Neural progenitor cell (in vitro differentiated cells): ENCODE measurements at regions not wholly inside any gene's neighbourhood (a gene's known extent, or its start where the extent isn't known, plus 50 kb on each side); places are given as distances from the start of the nearest gene placed in this dataset.

Experiments
- DNase-seq: peaks from one replicate; pipeline ENCODE4 v3.0.0-alpha.2; 2016; ENCODE audit warnings: low spot score
- H2AFZ ChIP-seq: fragments of 200-600 bp; sonication (generic); replicated peaks from 2 replicates; pipeline ENCODE4 v1.6.1; 2016; ENCODE audit warnings: antibody characterized with exemption
- H3F3A ChIP-seq: fragments of 200-600 bp; sonication (generic); 2 replicates; pipeline ENCODE4 v1.6.1; 2016; ENCODE audit warnings: antibody characterized with exemption, low read depth
- H3K27ac ChIP-seq: fragments of 200-600 bp; sonication (generic); 2 replicates; pipeline ENCODE4 v1.5.1; 2016; ENCODE audit warnings: mild to moderate bottlenecking
- H3K27me3 ChIP-seq: fragments of 200-600 bp; sonication (generic); 2 replicates; pipeline ENCODE4 v1.6.1; 2016; ENCODE audit warnings: mild to moderate bottlenecking, moderate library complexity
- H3K36me3 ChIP-seq: fragments of 200-600 bp; sonication (generic); 2 replicates; pipeline ENCODE4 v1.5.1; 2016
- H3K4me1 ChIP-seq: fragments of 200-600 bp; sonication (generic); 2 replicates; pipeline ENCODE4 v1.6.1; 2016; ENCODE audit warnings: mixed run types
- H3K4me2 ChIP-seq: fragments of 200-600 bp; sonication (generic); 2 replicates; pipeline ENCODE4 v1.6.1; 2016
- H3K4me3 ChIP-seq: fragments of 200-600 bp; sonication (generic); 2 replicates; pipeline ENCODE4 v1.5.1; 2016
- H3K79me2 ChIP-seq: fragments of 200-600 bp; sonication (generic); 2 replicates; pipeline ENCODE4 v1.6.1; 2016; ENCODE audit warnings: low read depth
- H3K9ac ChIP-seq: fragments of 200-600 bp; sonication (generic); 2 replicates; pipeline ENCODE4 v1.6.1; 2016
- H3K9me3 ChIP-seq: fragments of 200-600 bp; sonication (generic); 2 replicates; pipeline ENCODE4 v1.5.1; 2016; ENCODE audit warnings: low read depth
- H4K20me1 ChIP-seq: fragments of 200-600 bp; sonication (generic); 2 replicates; pipeline ENCODE4 v1.6.1; 2016; ENCODE audit warnings: low read depth
- H3K27ac Mint-ChIP-seq: 3 replicates; pipeline ENCODE4 v1.8.0; 2021; ENCODE audit warnings: mixed read lengths
- H3K27me3 Mint-ChIP-seq: 2 replicates; pipeline ENCODE4 v1.8.0; 2022; ENCODE audit warnings: low read depth, mild to moderate bottlenecking, inconsistent platforms, moderate library complexity, mixed read lengths; ENCODE audit not compliant: insufficient read depth
- H3K36me3 Mint-ChIP-seq: 3 replicates; pipeline ENCODE4 v1.8.0; 2021; ENCODE audit warnings: mixed read lengths
- H3K4me1 Mint-ChIP-seq: 3 replicates; pipeline ENCODE4 v1.8.0; 2021; ENCODE audit warnings: mixed read lengths
- H3K4me3 Mint-ChIP-seq: 3 replicates; pipeline ENCODE4 v1.8.0; 2021; ENCODE audit warnings: mild to moderate bottlenecking, moderate library complexity, mixed read lengths
- H3K9me3 Mint-ChIP-seq: 3 replicates; pipeline ENCODE4 v1.8.0; 2020; ENCODE audit warnings: mixed read lengths
- EZH2 ChIP-seq: fragments of 200-600 bp; sonication (generic); IDR thresholded peaks from 2 replicates; pipeline ENCODE4 v1.6.1; 2017; ENCODE audit warnings: antibody characterized with exemption, mild to moderate bottlenecking, moderate library complexity
- EZH2phosphoT487 ChIP-seq: fragments of 200-600 bp; sonication (generic); IDR thresholded peaks from 2 replicates; pipeline ENCODE4 v1.6.1; 2017; ENCODE audit warnings: antibody characterized with exemption
- TF ChIP-seq, protein P1 (sequence below): fragments of 200-600 bp; sonication (generic); IDR thresholded peaks from 2 replicates; pipeline ENCODE4 v1.5.1; 2017; ENCODE audit warnings: antibody characterized with exemption, mild to moderate bottlenecking

DNA sequence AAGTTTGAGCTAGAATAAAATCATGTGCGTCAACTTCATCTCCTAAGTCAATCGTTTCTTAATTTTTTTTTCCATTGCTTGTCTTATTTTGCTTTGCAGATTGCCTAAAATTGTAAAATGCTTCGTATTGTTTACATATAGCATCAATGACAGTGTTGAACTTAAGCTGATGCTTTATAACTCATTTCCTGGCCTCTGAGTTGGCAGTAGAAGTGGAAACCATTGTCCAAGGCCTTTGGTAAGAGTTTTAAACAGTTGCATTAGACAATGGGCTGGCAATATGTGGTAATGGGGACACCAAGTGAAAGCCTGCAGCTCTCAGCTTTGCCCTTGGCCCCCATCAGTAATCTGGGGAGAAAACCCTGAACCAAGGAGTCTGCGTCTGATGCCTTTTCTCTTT, 154.8 kb upstream of the GAS1 start:
- Mint-ChIP-seq H3K36me3 (no peaks in the 10 kb centered on the region), H3K9me3 (peaks cover 5% of the 10 kb centered on the region), H3K27ac (no peak overlapping the region), H3K4me3 (no peak overlapping the region), H3K4me1 (peaks cover 7% of the 10 kb centered on the region), H3K27me3 (no peaks in the 10 kb centered on the region)
- Histone ChIP-seq H2AFZ (no peak overlapping the region), H3K36me3 (no peaks in the 10 kb centered on the region), H3K4me3 (no peak overlapping the region), H3K4me2 (no peak overlapping the region), H3K4me1 (peaks cover 7% of the 10 kb centered on the region), H4K20me1 (no peaks in the 10 kb centered on the region), H3F3A (no peaks in the 10 kb centered on the region), H3K79me2 (no peaks in the 10 kb centered on the region), H3K27ac (no peak overlapping the region), H3K9me3 (no peaks in the 10 kb centered on the region), H3K27me3 (no peaks in the 10 kb centered on the region), H3K9ac (no peak overlapping the region)
- TF ChIP-seq EZH2, result no peak
- TF ChIP-seq, protein P1, sequence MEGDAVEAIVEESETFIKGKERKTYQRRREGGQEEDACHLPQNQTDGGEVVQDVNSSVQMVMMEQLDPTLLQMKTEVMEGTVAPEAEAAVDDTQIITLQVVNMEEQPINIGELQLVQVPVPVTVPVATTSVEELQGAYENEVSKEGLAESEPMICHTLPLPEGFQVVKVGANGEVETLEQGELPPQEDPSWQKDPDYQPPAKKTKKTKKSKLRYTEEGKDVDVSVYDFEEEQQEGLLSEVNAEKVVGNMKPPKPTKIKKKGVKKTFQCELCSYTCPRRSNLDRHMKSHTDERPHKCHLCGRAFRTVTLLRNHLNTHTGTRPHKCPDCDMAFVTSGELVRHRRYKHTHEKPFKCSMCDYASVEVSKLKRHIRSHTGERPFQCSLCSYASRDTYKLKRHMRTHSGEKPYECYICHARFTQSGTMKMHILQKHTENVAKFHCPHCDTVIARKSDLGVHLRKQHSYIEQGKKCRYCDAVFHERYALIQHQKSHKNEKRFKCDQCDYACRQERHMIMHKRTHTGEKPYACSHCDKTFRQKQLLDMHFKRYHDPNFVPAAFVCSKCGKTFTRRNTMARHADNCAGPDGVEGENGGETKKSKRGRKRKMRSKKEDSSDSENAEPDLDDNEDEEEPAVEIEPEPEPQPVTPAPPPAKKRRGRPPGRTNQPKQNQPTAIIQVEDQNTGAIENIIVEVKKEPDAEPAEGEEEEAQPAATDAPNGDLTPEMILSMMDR, result no peak
- no peak for TF ChIP-seq EZH2phosphoT487
- no peak for DNase-seq

DNA sequence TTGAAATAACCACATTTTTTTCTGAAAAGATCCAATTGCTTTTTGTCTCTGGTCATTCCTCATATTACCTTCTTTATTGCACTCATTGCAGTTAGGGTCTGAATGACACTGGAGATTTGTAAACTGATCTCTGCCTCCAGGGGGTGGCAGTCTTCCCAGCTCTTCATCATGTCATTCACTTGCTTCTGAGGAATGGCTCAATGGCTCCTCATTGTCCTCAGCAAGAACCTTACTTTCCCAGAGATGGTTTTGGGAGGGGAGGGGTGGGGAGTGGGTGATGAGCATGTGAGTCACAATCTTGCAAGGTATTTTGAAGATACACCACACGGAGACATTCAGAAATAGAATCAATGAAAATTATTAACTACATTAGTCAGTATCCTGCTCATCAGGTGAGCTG, 159.8 kb upstream of the GAS1 start:
- no peak overlapping the region for H3K9ac ChIP-seq
- H3K36me3 ChIP-seq, result no peaks in the 10 kb centered on the region
- H4K20me1 ChIP-seq, result no peaks in the 10 kb centered on the region
- no peak for TF ChIP-seq EZH2
- TF ChIP-seq, protein P1, result peak; percentile 41
- peak; percentile 53 for DNase-seq
- H3K4me2 ChIP-seq, result no peak overlapping the region
- H2AFZ ChIP-seq, result no peak overlapping the region
- H3K36me3 Mint-ChIP-seq, result no peaks in the 10 kb centered on the region
- H3K27me3 ChIP-seq, result no peaks in the 10 kb centered on the region
- H3K4me3 Mint-ChIP-seq, result no peak overlapping the region
- no peaks in the 10 kb centered on the region for H3K79me2 ChIP-seq
- H3K27ac Mint-ChIP-seq, result no peak overlapping the region
- no peaks in the 10 kb centered on the region for H3K27me3 Mint-ChIP-seq
- peaks cover 12% of the 10 kb centered on the region for H3K4me1 Mint-ChIP-seq
- H3K27ac ChIP-seq, result no peak overlapping the region
- H3K4me1 ChIP-seq, result peaks cover 12% of the 10 kb centered on the region
- peaks cover 9% of the 10 kb centered on the region for H3K9me3 Mint-ChIP-seq
- H3K9me3 ChIP-seq, result no peaks in the 10 kb centered on the region
- H3K4me3 ChIP-seq, result no peak overlapping the region
- H3F3A ChIP-seq, result no peaks in the 10 kb centered on the region

DNA sequence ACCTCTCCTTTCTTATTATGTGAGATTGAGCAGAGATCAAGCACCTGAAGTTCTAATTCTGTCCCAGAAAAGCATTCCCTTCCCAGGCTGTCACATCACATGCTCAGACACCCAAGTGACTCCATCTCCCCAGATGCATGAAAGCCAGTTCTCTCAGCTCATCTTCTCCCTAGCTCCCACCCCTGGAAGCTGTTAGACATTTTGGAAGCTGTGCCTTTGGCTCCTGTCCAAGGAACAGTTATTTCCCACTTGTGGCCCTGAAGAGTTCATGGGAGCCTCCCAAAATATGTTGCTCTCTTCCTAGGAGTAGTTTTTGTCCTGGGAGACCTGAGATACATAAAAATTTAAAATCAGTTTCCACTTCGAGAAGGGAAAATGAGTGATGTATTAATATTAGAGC, 161.4 kb upstream of the GAS1 start:
- Mint-ChIP-seq H3K36me3 (no peaks in the 10 kb centered on the region), H3K27ac (no peak overlapping the region), H3K4me1 (peaks cover 12% of the 10 kb centered on the region), H3K4me3 (no peak overlapping the region), H3K27me3 (no peaks in the 10 kb centered on the region), H3K9me3 (peaks cover 4% of the 10 kb centered on the region)
- H3K27ac ChIP-seq, result no peak overlapping the region
- no peak for TF ChIP-seq EZH2phosphoT487
- TF ChIP-seq, protein P1, result no peak
- TF ChIP-seq EZH2, result no peak
- no peaks in the 10 kb centered on the region for H4K20me1 ChIP-seq
- no peak for DNase-seq
- H3K4me1 ChIP-seq, result peaks cover 12% of the 10 kb centered on the region
- H3K36me3 ChIP-seq, result no peaks in the 10 kb centered on the region
- no peak overlapping the region for H3K4me2 ChIP-seq
- no peaks in the 10 kb centered on the region for H3K79me2 ChIP-seq
- H3K27me3 ChIP-seq, result no peaks in the 10 kb centered on the region
- no peak overlapping the region for H3K4me3 ChIP-seq
- no peak overlapping the region for H3K9ac ChIP-seq
- no peaks in the 10 kb centered on the region for H3F3A ChIP-seq
- H3K9me3 ChIP-seq, result no peaks in the 10 kb centered on the region
- no peak overlapping the region for H2AFZ ChIP-seq

DNA sequence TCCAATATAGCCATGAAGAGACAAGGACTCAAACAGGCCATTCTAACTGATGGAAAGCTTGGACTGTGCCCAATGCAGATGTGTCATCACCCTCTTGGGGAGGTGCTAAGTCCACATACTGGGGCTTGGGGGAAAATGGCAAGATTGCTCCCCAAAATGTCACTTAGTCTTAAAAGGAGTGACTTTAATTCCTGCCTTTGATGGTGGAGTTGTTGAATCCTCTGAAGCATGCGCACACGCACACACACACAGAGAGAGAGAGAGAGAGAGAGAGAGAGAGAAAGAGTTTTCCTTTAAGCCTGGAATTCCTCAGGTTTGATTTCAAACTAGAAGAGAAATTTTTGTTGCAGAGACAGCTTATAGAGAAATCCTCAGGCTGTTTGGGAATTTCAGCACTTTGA, 161.9 kb upstream of the GAS1 start:
- H3F3A ChIP-seq, result no peaks in the 10 kb centered on the region
- no peak overlapping the region for H3K4me2 ChIP-seq
- Mint-ChIP-seq H3K27me3 (peaks cover 2% of the 10 kb centered on the region), H3K36me3 (no peaks in the 10 kb centered on the region), H3K4me3 (no peak overlapping the region), H3K4me1 (peaks cover 12% of the 10 kb centered on the region), H3K9me3 (peaks cover 4% of the 10 kb centered on the region), H3K27ac (no peak overlapping the region)
- DNase-seq, result no peak
- H3K27me3 ChIP-seq, result no peaks in the 10 kb centered on the region
- no peaks in the 10 kb centered on the region for H3K79me2 ChIP-seq
- H3K9ac ChIP-seq, result no peak overlapping the region
- H4K20me1 ChIP-seq, result no peaks in the 10 kb centered on the region
- H2AFZ ChIP-seq, result no peak overlapping the region
- peaks cover 12% of the 10 kb centered on the region for H3K4me1 ChIP-seq
- H3K4me3 ChIP-seq, result no peak overlapping the region
- no peak overlapping the region for H3K27ac ChIP-seq
- H3K36me3 ChIP-seq, result no peaks in the 10 kb centered on the region
- H3K9me3 ChIP-seq, result no peaks in the 10 kb centered on the region
- TF ChIP-seq EZH2phosphoT487 (no peak), EZH2 (no peak)
- TF ChIP-seq, protein P1, result no peak
